ENCODE measurements at regions not wholly inside any gene's neighbourhood (a gene's known extent, or its start where the extent isn't known, plus 50 kb on each side); places are given as distances from the start of the nearest gene placed in this dataset.

DNA sequence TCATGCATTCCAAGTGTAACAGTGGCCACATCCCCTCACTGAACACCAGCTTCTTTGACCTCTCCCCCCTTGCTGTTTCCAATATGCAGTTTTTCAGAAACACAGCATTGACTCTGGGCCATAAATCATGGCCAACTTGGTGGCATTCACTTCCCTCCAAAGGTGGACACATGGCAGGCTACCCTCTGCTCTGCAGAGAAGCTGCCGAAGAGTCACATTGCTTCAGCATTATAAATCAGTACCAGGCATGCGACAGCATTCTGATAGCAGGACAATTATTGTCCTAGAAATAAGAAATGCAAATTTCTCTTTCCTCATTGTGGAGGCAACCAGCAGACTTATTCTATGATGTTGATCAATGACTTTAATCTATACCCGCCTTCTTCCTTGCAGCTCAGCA lies 475.4 kb upstream of the GHITM start:
- Histone ChIP-seq H3K36me3 (no peaks in the 10 kb centered on the region), H3K4me3 (ENCODE audit: low read depth, low read length) (no peak overlapping the region), H3K27ac (no peak overlapping the region), H3K9me3 (ENCODE audit: severe bottlenecking) (no peaks in the 10 kb centered on the region), H3K27me3 (ENCODE audit: insufficient read depth, low read depth, severe bottlenecking) (no peaks in the 10 kb centered on the region)
- TF ChIP-seq CTCF (IDR thresholded peaks at IDR 0.05; ENCODE audit: low read depth, low read length) = no peak
- DNase-seq = no peak

DNA sequence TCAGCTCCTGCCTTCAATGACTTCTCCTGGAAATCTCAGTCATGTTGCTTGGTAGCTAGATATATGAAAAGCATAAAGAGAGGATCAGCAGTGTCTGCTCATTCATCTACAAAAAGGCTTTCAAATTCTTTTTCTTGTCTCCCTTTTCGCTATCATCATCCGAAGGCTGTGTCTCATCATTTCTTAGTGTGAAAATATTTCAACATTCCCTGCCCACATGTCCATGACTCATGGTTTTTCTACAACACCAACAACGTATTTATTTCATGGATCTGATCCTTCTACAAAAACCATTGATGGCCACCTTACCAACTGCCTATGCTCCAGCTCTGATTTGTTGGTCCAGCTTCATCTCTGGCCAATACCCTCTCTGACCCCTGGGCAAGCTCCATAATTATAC lies 472.5 kb upstream of the GHITM start:
- H3K4me3 ChIP-seq (ENCODE audit: low read depth, low read length) = no peak overlapping the region
- no peak for DNase-seq
- H3K27ac ChIP-seq = no peak overlapping the region
- no peaks in the 10 kb centered on the region for H3K9me3 ChIP-seq (ENCODE audit: severe bottlenecking)
- no peaks in the 10 kb centered on the region for H3K36me3 ChIP-seq
- no peak for TF ChIP-seq CTCF (IDR thresholded peaks at IDR 0.05; ENCODE audit: low read depth, low read length)
- H3K27me3 ChIP-seq (ENCODE audit: insufficient read depth, low read depth, severe bottlenecking) = no peaks in the 10 kb centered on the region

- no peaks in the 10 kb centered on the region for H3K27me3 ChIP-seq (ENCODE audit: insufficient read depth, low read depth, severe bottlenecking)
- no peaks in the 10 kb centered on the region for H3K36me3 ChIP-seq
- DNase-seq = no peak
- H3K9me3 ChIP-seq (ENCODE audit: severe bottlenecking) = no peaks in the 10 kb centered on the region
- no peak overlapping the region for H3K4me3 ChIP-seq (ENCODE audit: low read depth, low read length)
- no peak for TF ChIP-seq CTCF (IDR thresholded peaks at IDR 0.05; ENCODE audit: low read depth, low read length)
- no peak overlapping the region for H3K27ac ChIP-seq
These were observed 471.7 kb upstream of the GHITM start for GRCh38 chr10:83667594-83667993.

- Histone ChIP-seq H3K36me3 (no peaks in the 10 kb centered on the region), H3K4me3 (ENCODE audit: low read depth, low read length) (no peak overlapping the region), H3K9me3 (ENCODE audit: severe bottlenecking) (no peaks in the 10 kb centered on the region), H3K27ac (no peak overlapping the region), H3K27me3 (ENCODE audit: insufficient read depth, low read depth, severe bottlenecking) (no peaks in the 10 kb centered on the region)
- TF ChIP-seq CTCF (IDR thresholded peaks at IDR 0.05; ENCODE audit: low read depth, low read length) = no peak
- no peak for DNase-seq
These were observed 466.0 kb upstream of the GHITM start for GRCh38 chr10:83673316-83673715.

- TF ChIP-seq CTCF (IDR thresholded peaks at IDR 0.05; ENCODE audit: low read depth, low read length) = no peak
- Histone ChIP-seq H3K27ac (no peak overlapping the region), H3K27me3 (ENCODE audit: insufficient read depth, low read depth, severe bottlenecking) (no peaks in the 10 kb centered on the region), H3K36me3 (no peaks in the 10 kb centered on the region), H3K9me3 (ENCODE audit: severe bottlenecking) (no peaks in the 10 kb centered on the region), H3K4me3 (ENCODE audit: low read depth, low read length) (no peak overlapping the region)
- no peak for DNase-seq
These were observed 461.5 kb upstream of the GHITM start for GRCh38 chr10:83677795-83678194.

DNA sequence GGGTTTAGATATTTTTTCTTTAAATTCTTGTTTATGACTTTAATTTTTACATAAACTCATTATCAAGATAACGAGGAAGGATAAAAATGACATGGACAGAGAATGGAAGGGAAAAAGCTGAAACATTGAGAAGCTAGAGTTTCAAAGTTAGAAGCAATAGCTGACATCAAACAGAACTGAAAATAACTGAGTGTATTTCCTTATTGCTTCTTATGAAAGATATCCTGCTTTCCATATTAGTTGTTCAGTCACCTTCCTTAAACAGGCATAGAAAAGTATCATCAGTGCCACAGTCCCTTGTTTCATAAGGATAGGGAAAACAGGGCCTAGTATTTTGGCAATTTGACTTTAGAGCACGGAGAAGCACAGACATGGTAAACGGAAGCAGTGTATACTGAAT lies 460.5 kb upstream of the GHITM start:
- DNase-seq = no peak

More for the DNA sequence above, 460.5 kb upstream of the GHITM start:
- H3K9me3 ChIP-seq (ENCODE audit: severe bottlenecking) = no peaks in the 10 kb centered on the region
- no peaks in the 10 kb centered on the region for H3K27me3 ChIP-seq (ENCODE audit: insufficient read depth, low read depth, severe bottlenecking)
- H3K36me3 ChIP-seq = no peaks in the 10 kb centered on the region
- no peak for TF ChIP-seq CTCF (IDR thresholded peaks at IDR 0.05; ENCODE audit: low read depth, low read length)
- no peak overlapping the region for H3K4me3 ChIP-seq (ENCODE audit: low read depth, low read length)
- H3K27ac ChIP-seq = no peak overlapping the region
